Activated T-cell treated with anti-CD3 and anti-CD28 coated beads, Interleukin-2, amount 50 U/mL, for 72 hours (primary cell): ENCODE measurements at regions not wholly inside any gene's neighbourhood (a gene's known extent, or its start where the extent isn't known, plus 50 kb on each side); places are given as distances from the start of the nearest gene placed in this dataset.
A peak's percentile ranks its signal among the peaks of the same experiment; 100 is the strongest.
"Not testable (repeated sequence)": the region's sequence is repeated elsewhere in the genome, so short reads cannot be mapped to it uniquely, and the experiment has no call there.

ENCODE experiments used
- ATAC-seq, 2 donors: fragments of 150-1000 bp; cut with Tn5 transposase; replicated peaks in 1 of 2; 2 replicates each; pipeline ENCODE4 v1.10.0; 2021; ENCODE audit warnings: moderate library complexity in 2 of 2, mild to moderate bottlenecking in 1 of 2
- DNase-seq, 2 donors: peaks; one replicate each; pipeline ENCODE4 v3.0.0; 2021 to 2022; ENCODE audit warnings: mixed read lengths in 1 of 2
- H3K27ac Mint-ChIP-seq: one replicate; pipeline ENCODE4 v1.8.0; 2022; ENCODE audit warnings: mild to moderate bottlenecking, moderate library complexity, mixed read lengths
- H3K27me3 Mint-ChIP-seq: one replicate; pipeline ENCODE4 v1.8.0; 2022; ENCODE audit warnings: low read depth, mixed read lengths
- H3K36me3 Mint-ChIP-seq, 2 donors: one replicate each; pipeline ENCODE4 v1.8.0; 2022; ENCODE audit warnings: mixed read lengths in 2 of 2, mild to moderate bottlenecking in 1 of 2; ENCODE audit not compliant: insufficient read depth in 2 of 2
- H3K4me1 Mint-ChIP-seq: one replicate; pipeline ENCODE4 v1.8.0; 2022; ENCODE audit warnings: low read depth, mixed read lengths
- H3K4me3 Mint-ChIP-seq, 2 donors: one replicate each; pipeline ENCODE4 v1.8.0; 2022; ENCODE audit warnings: mild to moderate bottlenecking in 2 of 2, mixed read lengths in 2 of 2, moderate library complexity in 2 of 2
- H3K9me3 Mint-ChIP-seq, 2 donors: one replicate each; pipeline ENCODE4 v1.8.0; 2022; ENCODE audit warnings: mixed read lengths in 2 of 2

GRCh38 chr5:57085306-57086081, 88.4 kb upstream of the GPBP1 start:
- Mint-ChIP-seq H3K27me3 (peaks cover 8% of the 10 kb centered on the region), H3K36me3 (no peaks in the 10 kb centered on the region), H3K27ac (no peak overlapping the region), H3K4me3 (no peak overlapping the region), H3K4me1 (peaks cover 6% of the 10 kb centered on the region), H3K9me3 (peaks cover 0 to 1% of the 10 kb centered on the region in 2 donors)
- ATAC-seq (peak; percentile 27 to 59), DNase-seq (no peak)

GRCh38 chr5:57087947-57088346, 85.9 kb upstream of the GPBP1 start:
- not testable (repeated sequence) for H3K27me3 Mint-ChIP-seq, H3K9me3 Mint-ChIP-seq, H3K27ac Mint-ChIP-seq, H3K4me1 Mint-ChIP-seq, DNase-seq, H3K4me3 Mint-ChIP-seq, H3K36me3 Mint-ChIP-seq, ATAC-seq

GRCh38 chr5:57094753-57095683, 78.8 kb upstream of the GPBP1 start:
- DNase-seq (no peak), ATAC-seq (no peak)
- no peaks in the 10 kb centered on the region for H3K4me1 Mint-ChIP-seq
- no peak overlapping the region for H3K27ac Mint-ChIP-seq
- H3K27me3 Mint-ChIP-seq, result peaks cover 8% of the 10 kb centered on the region
- H3K4me3 Mint-ChIP-seq, result no peak overlapping the region
- H3K36me3 Mint-ChIP-seq, result peaks cover 17 to 18% of the 10 kb centered on the region in 2 donors
- H3K9me3 Mint-ChIP-seq, result peaks cover 16 to 17% of the 10 kb centered on the region in 2 donors

GRCh38 chr5:57097526-57097925, 76.3 kb upstream of the GPBP1 start:
- peaks cover 17 to 18% of the 10 kb centered on the region in 2 donors for H3K36me3 Mint-ChIP-seq
- ATAC-seq (no peak), DNase-seq (no peak)
- no peaks in the 10 kb centered on the region for H3K4me1 Mint-ChIP-seq
- no peaks in the 10 kb centered on the region for H3K27me3 Mint-ChIP-seq
- no peak overlapping the region for H3K27ac Mint-ChIP-seq
- no peak overlapping the region for H3K4me3 Mint-ChIP-seq
- peaks cover 16 to 17% of the 10 kb centered on the region in 2 donors for H3K9me3 Mint-ChIP-seq

- ATAC-seq (no peak), DNase-seq (no peak)
- peaks cover 9 to 11% of the 10 kb centered on the region in 2 donors for H3K36me3 Mint-ChIP-seq
- H3K4me1 Mint-ChIP-seq, result no peaks in the 10 kb centered on the region
- no peak overlapping the region for H3K27ac Mint-ChIP-seq
- H3K4me3 Mint-ChIP-seq, result no peak overlapping the region
- H3K27me3 Mint-ChIP-seq, result no peaks in the 10 kb centered on the region
- H3K9me3 Mint-ChIP-seq, result peaks cover 7 to 9% of the 10 kb centered on the region in 2 donors
These were observed 71.5 kb upstream of the GPBP1 start for GRCh38 chr5:57102189-57102904.

- no peak overlapping the region for H3K27ac Mint-ChIP-seq
- no peak overlapping the region for H3K4me3 Mint-ChIP-seq
- no peaks in the 10 kb centered on the region for H3K27me3 Mint-ChIP-seq
- H3K4me1 Mint-ChIP-seq, result no peaks in the 10 kb centered on the region
- H3K9me3 Mint-ChIP-seq, result peaks cover 4% of the 10 kb centered on the region in 2 donors
- no peak for DNase-seq
- H3K36me3 Mint-ChIP-seq, result peaks cover 4 to 6% of the 10 kb centered on the region in 2 donors
- no peak for ATAC-seq
These were observed 71.0 kb upstream of the GPBP1 start for GRCh38 chr5:57102905-57103255.

- no peak for ATAC-seq
- no peak for DNase-seq
- Mint-ChIP-seq H3K9me3 (peaks cover 3% of the 10 kb centered on the region in 2 donors), H3K4me3 (no peak overlapping the region), H3K36me3 (peaks cover 2% of the 10 kb centered on the region in 2 donors), H3K4me1 (no peaks in the 10 kb centered on the region), H3K27me3 (no peaks in the 10 kb centered on the region), H3K27ac (no peak overlapping the region)
These were observed 70.4 kb upstream of the GPBP1 start for GRCh38 chr5:57103317-57103907.

GRCh38 chr5:57106661-57107060, 67.2 kb upstream of the GPBP1 start:
- Mint-ChIP-seq H3K9me3 (no peaks in the 10 kb centered on the region), H3K27me3 (no peaks in the 10 kb centered on the region), H3K27ac (no peak overlapping the region), H3K36me3 (no peaks in the 10 kb centered on the region), H3K4me3 (no peak overlapping the region), H3K4me1 (no peaks in the 10 kb centered on the region)
- ATAC-seq (no peak), DNase-seq (no peak)

GRCh38 chr5:57111993-57112392, 61.9 kb upstream of the GPBP1 start:
- no peak overlapping the region for H3K4me3 Mint-ChIP-seq

GRCh38 chr5:57113481-57113880, 60.4 kb upstream of the GPBP1 start:
- Mint-ChIP-seq H3K9me3 (no peaks in the 10 kb centered on the region), H3K36me3 (no peaks in the 10 kb centered on the region), H3K4me1 (peaks cover 26% of the 10 kb centered on the region), H3K27ac (no peak overlapping the region), H3K4me3 (no peak overlapping the region), H3K27me3 (no peaks in the 10 kb centered on the region)
- ATAC-seq, result no peak
- no peak for DNase-seq

More at GRCh38 chr5:57111993-57112392, 61.9 kb upstream of the GPBP1 start:
- no peak for ATAC-seq
- no peaks in the 10 kb centered on the region for H3K9me3 Mint-ChIP-seq
- H3K27ac Mint-ChIP-seq, result no peak overlapping the region
- no peaks in the 10 kb centered on the region for H3K27me3 Mint-ChIP-seq
- peaks cover 14% of the 10 kb centered on the region for H3K4me1 Mint-ChIP-seq
- no peak for DNase-seq
- H3K36me3 Mint-ChIP-seq, result no peaks in the 10 kb centered on the region

- Mint-ChIP-seq H3K27ac (peak overlapping the region; percentile 14), H3K4me1 (peaks cover 26% of the 10 kb centered on the region), H3K27me3 (no peaks in the 10 kb centered on the region), H3K9me3 (peaks cover 0 to 1% of the 10 kb centered on the region in 2 donors), H3K4me3 (peak overlapping the region in 1 of 2 donors; percentile 10), H3K36me3 (no peaks in the 10 kb centered on the region)
- DNase-seq (peak; percentile 66 to 84), ATAC-seq (peak; percentile 97 to 99)
These were observed 56.3 kb upstream of the GPBP1 start for GRCh38 chr5:57117596-57117995.

- Mint-ChIP-seq H3K27me3 (no peaks in the 10 kb centered on the region), H3K9me3 (peaks cover 0 to 6% of the 10 kb centered on the region in 2 donors), H3K4me3 (no peak overlapping the region), H3K36me3 (no peaks in the 10 kb centered on the region), H3K4me1 (peaks cover 26% of the 10 kb centered on the region), H3K27ac (no peak overlapping the region)
- DNase-seq (no peak), ATAC-seq (no peak)
These were observed 54.8 kb upstream of the GPBP1 start for GRCh38 chr5:57119031-57119430.
